ENCODE measurements at regions not wholly inside any gene's neighbourhood (a gene's known extent, or its start where the extent isn't known, plus 50 kb on each side); places are given as distances from the start of the nearest gene placed in this dataset.

GRCh38 chr7:106563466-106564150 lies 97.3 kb downstream of the CCDC71L start:
- Histone ChIP-seq H3K4me1 (ENCODE audit: control insufficient read depth, insufficient read depth, low read length) (no peaks in the 10 kb centered on the region), H3K9me3 (ENCODE audit: control insufficient read depth, insufficient read depth, low read depth, low read length) (no peaks in the 10 kb centered on the region), H3K36me3 (ENCODE audit: control insufficient read depth in 2 of 2, insufficient read depth in 1 of 2, low read length in 2 of 2) (no peaks in the 10 kb centered on the region), H3K27ac (ENCODE audit: extremely low read depth, low read depth, low read length) (no peak overlapping the region), H3K4me3 (ENCODE audit: low read depth, low read length) (no peak overlapping the region)
- ChIA-PET CTCF (interaction anchor here (0.7 kb wide), 1 partner anchor 21 kb away, joined by 4 read pairs; no protein-coding TSS in a partner anchor), POLR2A (no interaction called here)
- TF ChIP-seq SETDB1 (IDR thresholded peaks at IDR 0.05; ENCODE audit: insufficient read length, low read length) (no peak), IKZF3 (tag by site-specific recombination; IDR thresholded peaks at IDR 0.05) (no peak), ZNF560 (tag by site-specific recombination; IDR thresholded peaks at IDR 0.05; ENCODE audit: borderline replicate concordance) (no peak), BCL6B (tag by site-specific recombination; IDR thresholded peaks at IDR 0.05) (0 out of 2 replicates have a peak, but pooled peaks have one; percentile 12), MZF1 (tag by site-specific recombination; IDR thresholded peaks at IDR 0.05; ENCODE audit: borderline replicate concordance) (no peak), MEIS1 (CRISPR knock-in tag; IDR thresholded peaks at IDR 0.05; ENCODE audit: borderline replicate concordance) (no peak), HIC1 (tag by site-specific recombination; IDR thresholded peaks at IDR 0.05) (no peak), ZNF645 (tag by site-specific recombination; IDR thresholded peaks at IDR 0.05) (no peak), ZNF76 (tag by site-specific recombination; IDR thresholded peaks at IDR 0.05; ENCODE audit: borderline replicate concordance, low read depth) (no peak), ZBTB48 (tag by site-specific recombination; IDR thresholded peaks at IDR 0.05) (no peak), BCL11B (tag by site-specific recombination; IDR thresholded peaks at IDR 0.05; ENCODE audit: low read depth) (no peak), SCRT1 (tag by site-specific recombination; IDR thresholded peaks at IDR 0.05; ENCODE audit: borderline replicate concordance) (peak; percentile 55; the same call in 1 of the 2 replicates), ZNF398 (tag by site-specific recombination; IDR thresholded peaks at IDR 0.05) (no peak), HOXC10 (CRISPR knock-in tag; IDR thresholded peaks at IDR 0.05) (no peak), SALL2 (tag by site-specific recombination; IDR thresholded peaks at IDR 0.05; ENCODE audit: borderline replicate concordance) (no peak), ZNF747 (tag by site-specific recombination; IDR thresholded peaks at IDR 0.05) (no peak), ZNF391 (tag by site-specific recombination; IDR thresholded peaks at IDR 0.05; ENCODE audit: borderline replicate concordance, low read depth) (no peak), ZNF24 (tag by site-specific recombination; IDR thresholded peaks at IDR 0.05) (no peak), ZNF175 (tag by site-specific recombination; IDR thresholded peaks at IDR 0.05) (no peak), ZNF621 (tag by site-specific recombination; IDR thresholded peaks at IDR 0.05) (no peak), ZNF776 (tag by site-specific recombination; IDR thresholded peaks at IDR 0.05; ENCODE audit: borderline replicate concordance) (0 out of 2 replicates have a peak, but pooled peaks have one; percentile 28), SCRT2 (tag by site-specific recombination; IDR thresholded peaks at IDR 0.05) (peak; percentile 96), PRDM10 (tag by site-specific recombination; IDR thresholded peaks at IDR 0.05) (no peak), ZIC2 (tag by site-specific recombination; IDR thresholded peaks at IDR 0.05) (no peak), ZNF521 (tag by site-specific recombination; IDR thresholded peaks at IDR 0.05) (no peak), ZNF214 (tag by site-specific recombination; IDR thresholded peaks at IDR 0.05; ENCODE audit: borderline replicate concordance) (no peak), ZNF302 (tag by site-specific recombination; IDR thresholded peaks at IDR 0.05; ENCODE audit: low read depth) (no peak), ZFP37 (tag by site-specific recombination; IDR thresholded peaks at IDR 0.05) (no peak)
